PC-3 (cell line): ENCODE measurements at regions not wholly inside any gene's neighbourhood (a gene's known extent, or its start where the extent isn't known, plus 50 kb on each side); places are given as distances from the start of the nearest gene placed in this dataset.

Source experiments
- ATAC-seq: fragments of 200-7000 bp; cut with Tn5 transposase; 2 replicates; pipeline ENCODE4 v1.9.1; 2020; ENCODE audit warnings: mild to moderate bottlenecking, moderate library complexity
- BruUV-seq: library from RNA; stranded (reverse); fragments of 400-500 nt; replicated peaks from 2 replicates; lab custom pipeline; 2021; lab: Mats Ljungman, UMichigan
- CTCF ChIA-PET: fragments of 300-600 bp; sonication (Branson Sonifier 250); formaldehyde crosslinking; loops from one replicate; lab custom pipeline; 2022; ENCODE audit warnings: antibody characterized with exemption; lab: Charles Lee
- POLR2A ChIA-PET: fragments of 300-600 bp; sonication (Branson Sonifier 250); formaldehyde crosslinking; loops from one replicate; lab custom pipeline; 2022; ENCODE audit warnings: antibody characterized with exemption; ENCODE audit not compliant: unreplicated experiment; lab: Charles Lee
- DNase-seq: peaks from one replicate; pipeline ENCODE4 v3.0.0-alpha.2; 2015
- H2AFZ ChIP-seq: fragments of 300-600 bp; sonication (generic); 2 replicates; pipeline ENCODE4 v1.6.0; 2016; ENCODE audit warnings: antibody characterized with exemption, low read length
- H3F3A ChIP-seq: fragments of 300-600 bp; sonication (generic); one replicate; pipeline ENCODE4 v1.6.0; 2017; ENCODE audit warnings: antibody characterized with exemption, low read length, control low read depth, mild to moderate bottlenecking; ENCODE audit not compliant: unreplicated experiment
- H3K27ac ChIP-seq: fragments of 300-600 bp; sonication (generic); 2 replicates; pipeline ENCODE4 v1.5.1; 2016; ENCODE audit warnings: mild to moderate bottlenecking, low read length
- H3K27me3 ChIP-seq: fragments of 300-600 bp; sonication (generic); 2 replicates; pipeline ENCODE4 v1.6.1; 2016; ENCODE audit warnings: low read length, mixed read lengths
- H3K36me3 ChIP-seq: fragments of 300-600 bp; sonication (generic); 2 replicates; pipeline ENCODE4 v1.6.1; 2016; ENCODE audit warnings: low read depth, mixed run types, low read length, mixed read lengths
- H3K4me1 ChIP-seq: fragments of 300-600 bp; sonication (generic); 2 replicates; pipeline ENCODE4 v1.5.1; 2016; ENCODE audit warnings: low read length; ENCODE audit not compliant: insufficient read depth
- H3K4me2 ChIP-seq: fragments of 300-600 bp; sonication (generic); 2 replicates; pipeline ENCODE4 v1.6.0; 2016; ENCODE audit warnings: low read length
- H3K4me3 ChIP-seq: fragments of 300-600 bp; sonication (generic); 2 replicates; pipeline ENCODE4 v1.5.1; 2016; ENCODE audit warnings: mild to moderate bottlenecking, low read length, mixed read lengths
- H3K79me2 ChIP-seq: fragments of 300-600 bp; sonication (generic); 2 replicates; pipeline ENCODE4 v1.6.1; 2017; ENCODE audit warnings: low read length, mixed read lengths
- H3K9ac ChIP-seq: fragments of 300-600 bp; sonication (generic); 2 replicates; pipeline ENCODE4 v1.6.0; 2016; ENCODE audit warnings: mild to moderate bottlenecking, low read length
- H3K9me2 ChIP-seq: fragments of 300-600 bp; sonication (generic); replicated peaks from 2 replicates; pipeline ENCODE4 v1.6.1; 2016; ENCODE audit warnings: mixed run types, low read length, mixed read lengths
- H3K9me3 ChIP-seq: fragments of 300-600 bp; sonication (generic); 2 replicates; pipeline ENCODE4 v1.6.1; 2016; ENCODE audit warnings: low read length, mixed read lengths
- H4K20me1 ChIP-seq: fragments of 300-600 bp; sonication (generic); 2 replicates; pipeline ENCODE4 v1.6.1; 2016; ENCODE audit warnings: low read length, mixed read lengths
- CTCF ChIP-seq: fragments of 300-600 bp; sonication (generic); conservative IDR thresholded peaks from 2 replicates; pipeline ENCODE4 v1.5.1; 2017; ENCODE audit warnings: antibody characterized with exemption, low read depth, mild to moderate bottlenecking, low read length
- EZH2 ChIP-seq: fragments of 300-600 bp; sonication (generic); IDR thresholded peaks from one replicate; pipeline ENCODE4 v1.6.1; 2017; ENCODE audit warnings: antibody characterized with exemption, mild to moderate bottlenecking, low read length; ENCODE audit not compliant: unreplicated experiment
- EZH2phosphoT487 ChIP-seq: fragments of 300-600 bp; sonication (generic); IDR thresholded peaks from 2 replicates; pipeline ENCODE4 v1.6.1; 2018; ENCODE audit warnings: mild to moderate bottlenecking, antibody characterized with exemption, low read length, borderline replicate concordance
- intact Hi-C: fragments of 100-400 bp; cut with micrococcal nuclease; formaldehyde crosslinking; loops from 2 replicates; pipeline ENCODE4 v1.9.0; 2023

GRCh38 chr12:105622846-105623736 is 292.6 kb downstream of the C12orf75 start:
- no peak for ATAC-seq
- no peaks in the 10 kb centered on the region for H3K9me2 ChIP-seq
- peaks cover 34% of the 10 kb centered on the region for H3K27me3 ChIP-seq
- no peaks in the 10 kb centered on the region for H3K9me3 ChIP-seq
- no peak overlapping the region for H3K27ac ChIP-seq
- no peaks in the 10 kb centered on the region for H3K79me2 ChIP-seq
- intact Hi-C loops, result no loop called here
- no TSS peak for BruUV-seq
- H3K36me3 ChIP-seq, result no peaks in the 10 kb centered on the region
- no peak for TF ChIP-seq EZH2
- H3K4me3 ChIP-seq, result no peak overlapping the region
- H3K4me1 ChIP-seq, result no peaks in the 10 kb centered on the region
- ChIA-PET POLR2A (no interaction called here), CTCF (interaction anchor here (1.1 kb wide), 1 partner anchor 526 kb away, joined by 3 read pairs; no protein-coding TSS in a partner anchor)
- no peaks in the 10 kb centered on the region for H3F3A ChIP-seq
- no peak overlapping the region for H3K4me2 ChIP-seq
- no peak overlapping the region for H2AFZ ChIP-seq
- H3K9ac ChIP-seq, result no peak overlapping the region
- no peaks in the 10 kb centered on the region for H4K20me1 ChIP-seq
- DNase-seq, result no peak

GRCh38 chr12:105626653-105627052 is 296.2 kb downstream of the C12orf75 start:
- no TSS peak for BruUV-seq
- no peaks in the 10 kb centered on the region for H3K4me1 ChIP-seq
- ATAC-seq, result no peak
- no peaks in the 10 kb centered on the region for H3K9me2 ChIP-seq
- no peak overlapping the region for H3K4me3 ChIP-seq
- H3F3A ChIP-seq, result no peaks in the 10 kb centered on the region
- H3K4me2 ChIP-seq, result no peak overlapping the region
- no peaks in the 10 kb centered on the region for H3K36me3 ChIP-seq
- peaks cover 34% of the 10 kb centered on the region for H3K27me3 ChIP-seq
- DNase-seq, result no peak
- no peak overlapping the region for H2AFZ ChIP-seq
- H3K27ac ChIP-seq, result no peak overlapping the region
- POLR2A ChIA-PET, result no interaction called here
- H3K79me2 ChIP-seq, result no peaks in the 10 kb centered on the region
- H3K9me3 ChIP-seq, result no peaks in the 10 kb centered on the region
- H4K20me1 ChIP-seq, result no peaks in the 10 kb centered on the region
- no peak overlapping the region for H3K9ac ChIP-seq
- CTCF ChIA-PET, result interaction anchor here (0.6 kb wide), 1 partner anchor 246 kb away, joined by 3 read pairs; no protein-coding TSS in a partner anchor
- intact Hi-C loops, result no loop called here
- TF ChIP-seq EZH2, result no peak
- TF ChIP-seq EZH2phosphoT487, result no peak
- no peak for TF ChIP-seq CTCF

GRCh38 chr12:105637470-105637869 is 307.0 kb downstream of the C12orf75 start:
- no peaks in the 10 kb centered on the region; the same call in 1 of the 2 replicates for H3K27me3 ChIP-seq
- H3K4me2 ChIP-seq, result no peak overlapping the region
- no peaks in the 10 kb centered on the region for H3K79me2 ChIP-seq
- no peak overlapping the region for H3K4me3 ChIP-seq
- no peaks in the 10 kb centered on the region for H3K9me2 ChIP-seq
- no peak overlapping the region for H3K9ac ChIP-seq
- H3F3A ChIP-seq, result no peaks in the 10 kb centered on the region
- no peak overlapping the region for H2AFZ ChIP-seq
- ChIA-PET POLR2A (no interaction called here), CTCF (no interaction called here)
- no peaks in the 10 kb centered on the region for H3K4me1 ChIP-seq
- intact Hi-C loops, result no loop called here
- DNase-seq (no peak), ATAC-seq (no peak)
- H3K27ac ChIP-seq, result no peak overlapping the region
- no peak for TF ChIP-seq EZH2
- no peak for TF ChIP-seq EZH2phosphoT487
- TF ChIP-seq CTCF, result no peak
- no peaks in the 10 kb centered on the region for H3K36me3 ChIP-seq
- peaks cover 9% of the 10 kb centered on the region; the same call in 1 of the 2 replicates for H3K9me3 ChIP-seq
- no TSS peak for BruUV-seq
- no peaks in the 10 kb centered on the region for H4K20me1 ChIP-seq
